GM12878 (cell line): ENCODE measurements at regions not wholly inside any gene's neighbourhood (a gene's known extent, or its start where the extent isn't known, plus 50 kb on each side); places are given as distances from the start of the nearest gene placed in this dataset.

Experiments
- ATAC-seq: fragments of 200-7000 bp; cut with Tn5 transposase; 3 replicates; pipeline ENCODE4 v1.9.1; 2020; ENCODE audit warnings: mild to moderate bottlenecking, moderate library complexity
- BruUV-seq: library from RNA; stranded (reverse); fragments of 400-500 nt; replicated peaks from 2 replicates; lab custom pipeline; 2021; lab: Mats Ljungman, UMichigan
- CTCF ChIA-PET: fragments of 300-600 bp; sonication (Branson Sonifier 250); formaldehyde crosslinking; extraction: SDS; loops from one replicate; lab custom pipeline; 2021; ENCODE audit warnings: inconsistent platforms; lab: Yijun Ruan, JAX
- POLR2A ChIA-PET: fragments of 350-600 bp; formaldehyde crosslinking; extraction: SDS; loops from one replicate; lab custom pipeline; 2021; ENCODE audit warnings: inconsistent platforms; lab: Charles Lee
- RAD21 ChIA-PET: fragments of 300-600 bp; sonication (Branson Sonifier 250); formaldehyde crosslinking; loops from one replicate; lab custom pipeline; 2023; ENCODE audit warnings: antibody characterized with exemption; ENCODE audit not compliant: unreplicated experiment; lab: Charles Lee
- SMC1A ChIA-PET: fragments of 300-600 bp; sonication (Branson Sonifier 250); formaldehyde crosslinking; loops from one replicate; lab custom pipeline; 2023; ENCODE audit not compliant: unreplicated experiment, uncharacterized antibody; lab: Charles Lee
- DNase-seq: peaks from one replicate; pipeline ENCODE4 v3.0.0-alpha.2; 2011; ENCODE audit warnings: low read depth, low spot score
- FAIRE-seq: peaks from 3 replicates; lab custom pipeline; 2011; peaks lifted over from hg19 to GRCh38; lab: Jason Lieb, UNC
- H2AFZ ChIP-seq: 2 replicates; pipeline ENCODE4 v1.6.0; 2011; ENCODE audit warnings: low read depth, low read length, control low read depth; ENCODE audit not compliant: control insufficient read depth
- H3K27ac ChIP-seq: 2 replicates; pipeline ENCODE4 v1.5.1; 2011; ENCODE audit warnings: control low read depth; ENCODE audit not compliant: control insufficient read depth, insufficient read depth
- H3K27me3 ChIP-seq, 2 experiments: replicated peaks in 1 of 2; 2 replicates each; pipeline versions ENCODE4 v1.6.0 to v1.6.1; 2011; ENCODE audit warnings: low read length in 1 of 2; ENCODE audit not compliant: control insufficient read depth in 2 of 2, insufficient read depth in 2 of 2
- H3K36me3 ChIP-seq, 2 experiments: 2 replicates each; pipeline ENCODE4 v1.5.1; 2011; ENCODE audit warnings: low read length in 1 of 2; ENCODE audit not compliant: control insufficient read depth in 2 of 2, insufficient read depth in 2 of 2
- H3K4me1 ChIP-seq: 2 replicates; pipeline ENCODE4 v1.6.1; 2011; ENCODE audit warnings: mild to moderate bottlenecking, low read length, moderate library complexity, mixed read lengths; ENCODE audit not compliant: control insufficient read depth, insufficient read depth
- H3K4me2 ChIP-seq: 2 replicates; pipeline ENCODE4 v1.6.0; 2011; ENCODE audit warnings: control low read depth; ENCODE audit not compliant: control insufficient read depth, insufficient read depth
- H3K4me3 ChIP-seq: fragments of 200-600 bp; sonication (generic); 2 replicates; pipeline ENCODE4 v1.5.1; 2016
- H3K79me2 ChIP-seq: 2 replicates; pipeline ENCODE4 v1.6.0; 2011; ENCODE audit warnings: low read length; ENCODE audit not compliant: control insufficient read depth, insufficient read depth
- H3K9ac ChIP-seq: 2 replicates; pipeline ENCODE4 v1.8.0; 2011; ENCODE audit warnings: low read length, control low read depth, mixed read lengths; ENCODE audit not compliant: control insufficient read depth, insufficient read depth
- H3K9me3 ChIP-seq: replicated peaks from 3 replicates; pipeline ENCODE4 v1.5.1; 2011; ENCODE audit warnings: mild to moderate bottlenecking, low read length; ENCODE audit not compliant: control insufficient read depth, insufficient read depth
- H4K20me1 ChIP-seq: 2 replicates; pipeline ENCODE4 v1.6.0; 2011; ENCODE audit not compliant: control insufficient read depth, insufficient read depth
- ASH2L ChIP-seq: fragments of 300-600, 200-600 bp; sonication (generic); IDR thresholded peaks from 2 replicates; pipeline ENCODE4 v1.6.1; 2017; ENCODE audit warnings: low read depth, mild to moderate bottlenecking, borderline replicate concordance
- HSF1 ChIP-seq: fragments of 150-350 bp; IDR thresholded peaks from 2 replicates; pipeline ENCODE4 v1.6.1; 2014; ENCODE audit warnings: mild to moderate bottlenecking, low read depth, low read length
- RB1 ChIP-seq: fragments of 450-650 bp; formaldehyde crosslinking; IDR thresholded peaks from 2 replicates; pipeline ENCODE4 v1.6.1; 2017; ENCODE audit warnings: mild to moderate bottlenecking, borderline replicate concordance
- SIN3A ChIP-seq: IDR thresholded peaks from 2 replicates; pipeline ENCODE4 v1.6.1; 2012; ENCODE audit warnings: low read depth, low read length, improper control_type of control experiment
- TCF3 ChIP-seq: IDR thresholded peaks from 2 replicates; pipeline ENCODE4 v1.6.1; 2012; ENCODE audit warnings: low read depth, mild to moderate bottlenecking, low read length, borderline replicate concordance; ENCODE audit not compliant: insufficient read depth
- ZNF24 ChIP-seq: fragments of 450-650 bp; IDR thresholded peaks from 2 replicates; pipeline ENCODE4 v1.6.1; 2017; ENCODE audit warnings: antibody characterized with exemption, mild to moderate bottlenecking
- WGBS: methylation state at CpG from one replicate; pipeline ENCODE4 v1.1.6; 2016; ENCODE audit warnings: low lambda C conversion rate; ENCODE audit not compliant: insufficient replicate concordance, insufficient coverage; ENCODE audit errors: missing lambda C conversion rate; 5-methylcytosine and 5-hydroxymethylcytosine counted together
- in situ Hi-C: fragments of 300-500 bp; cut with MboI; formaldehyde crosslinking; loops from 9 replicates; pipeline ENCODE4 v1.14.3; 2018; ENCODE audit warnings: mixed read lengths
- intact Hi-C: fragments of 100-400 bp; cut with micrococcal nuclease; formaldehyde crosslinking; loops from one replicate; pipeline ENCODE4 v1.14.2; 2022; ENCODE audit not compliant: unreplicated experiment
- TF ChIP-seq, protein P1 (sequence below): fragments of 450-650 bp; IDR thresholded peaks from 2 replicates; pipeline ENCODE4 v1.6.1; 2016; ENCODE audit warnings: mild to moderate bottlenecking

- in situ Hi-C loops (no loop called here), intact Hi-C loops (loop anchor here (5.0 kb wide), 1 partner anchor 221 kb away; no protein-coding TSS in a partner anchor)
- no peaks in the 10 kb centered on the region for H3K27me3 ChIP-seq
- no peaks in the 10 kb centered on the region for H3K79me2 ChIP-seq
- ChIA-PET RAD21 (no interaction called here), POLR2A (no interaction called here), SMC1A (no interaction called here), CTCF (no interaction called here)
- no peaks in the 10 kb centered on the region for H4K20me1 ChIP-seq
- BruUV-seq: no TSS peak
- H3K4me3 ChIP-seq: no peak overlapping the region
- H3K36me3 ChIP-seq: no peaks in the 10 kb centered on the region
- DNase-seq: no peak
- no peaks in the 10 kb centered on the region for H3K9me3 ChIP-seq
- 60% methylated on average over 5 of the region's 5 CpGs for WGBS
- H3K27ac ChIP-seq: no peak overlapping the region
- H3K4me1 ChIP-seq: no peaks in the 10 kb centered on the region
- no peak for FAIRE-seq
- ATAC-seq: no peak
- no peak overlapping the region for H3K9ac ChIP-seq
- H2AFZ ChIP-seq: no peak overlapping the region
- TF ChIP-seq ZNF24: no peak
- TF ChIP-seq TCF3: no peak
- TF ChIP-seq RB1: no peak
- TF ChIP-seq ASH2L: no peak
- no peak for TF ChIP-seq SIN3A
- TF ChIP-seq, protein P1, sequence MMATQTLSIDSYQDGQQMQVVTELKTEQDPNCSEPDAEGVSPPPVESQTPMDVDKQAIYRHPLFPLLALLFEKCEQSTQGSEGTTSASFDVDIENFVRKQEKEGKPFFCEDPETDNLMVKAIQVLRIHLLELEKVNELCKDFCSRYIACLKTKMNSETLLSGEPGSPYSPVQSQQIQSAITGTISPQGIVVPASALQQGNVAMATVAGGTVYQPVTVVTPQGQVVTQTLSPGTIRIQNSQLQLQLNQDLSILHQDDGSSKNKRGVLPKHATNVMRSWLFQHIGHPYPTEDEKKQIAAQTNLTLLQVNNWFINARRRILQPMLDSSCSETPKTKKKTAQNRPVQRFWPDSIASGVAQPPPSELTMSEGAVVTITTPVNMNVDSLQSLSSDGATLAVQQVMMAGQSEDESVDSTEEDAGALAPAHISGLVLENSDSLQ: no peak
- TF ChIP-seq HSF1: no peak
- H3K4me2 ChIP-seq: no peak overlapping the region
Measured at GRCh38 chr5:155402927-155403640, 389.5 kb downstream of the KIF4B start.
